Calu3 (cell line): ENCODE measurements at regions not wholly inside any gene's neighbourhood (a gene's known extent, or its start where the extent isn't known, plus 50 kb on each side); places are given as distances from the start of the nearest gene placed in this dataset.

ENCODE experiments used
- BruUV-seq: library from RNA; stranded (reverse); fragments of 400-500 nt; replicated peaks from 2 replicates; lab custom pipeline; 2021; lab: Mats Ljungman, UMichigan
- CTCF ChIA-PET: fragments of 300-600 bp; sonication (Branson Sonifier 250); formaldehyde crosslinking; loops from one replicate; lab custom pipeline; 2022; ENCODE audit warnings: antibody characterized with exemption; lab: Charles Lee
- DNase-seq: peaks from one replicate; pipeline ENCODE4 v3.0.0; 2022
- H3K27ac Mint-ChIP-seq: one replicate; pipeline ENCODE4 v1.8.0; 2022; ENCODE audit warnings: mixed read lengths; ENCODE audit not compliant: unreplicated experiment
- H3K27me3 Mint-ChIP-seq: one replicate; pipeline ENCODE4 v1.8.0; 2022; ENCODE audit warnings: mixed read lengths; ENCODE audit not compliant: unreplicated experiment
- H3K36me3 Mint-ChIP-seq: one replicate; pipeline ENCODE4 v1.8.0; 2022; ENCODE audit warnings: mild to moderate bottlenecking, moderate library complexity, mixed read lengths; ENCODE audit not compliant: insufficient read depth, unreplicated experiment
- H3K4me1 Mint-ChIP-seq: one replicate; pipeline ENCODE4 v1.8.0; 2022; ENCODE audit warnings: mild to moderate bottlenecking, low read depth, mixed read lengths; ENCODE audit not compliant: unreplicated experiment
- H3K4me3 Mint-ChIP-seq: one replicate; pipeline ENCODE4 v1.8.0; 2022; ENCODE audit warnings: mild to moderate bottlenecking, low read depth, moderate library complexity, mixed read lengths; ENCODE audit not compliant: unreplicated experiment
- H3K9me3 Mint-ChIP-seq: one replicate; pipeline ENCODE4 v1.8.0; 2022; ENCODE audit warnings: low read depth, mixed read lengths; ENCODE audit not compliant: unreplicated experiment
- intact Hi-C: fragments of 100-400 bp; cut with micrococcal nuclease; formaldehyde crosslinking; loops from one replicate; pipeline ENCODE4 v1.10.0; 2022; ENCODE audit not compliant: unreplicated experiment
- TF ChIP-seq, protein P1 (sequence below): fragments of 200-600 bp; IDR thresholded peaks from one replicate; pipeline ENCODE4 v1.8.0; 2022; ENCODE audit warnings: antibody characterized with exemption; ENCODE audit not compliant: unreplicated experiment

- TF ChIP-seq, protein P1, sequence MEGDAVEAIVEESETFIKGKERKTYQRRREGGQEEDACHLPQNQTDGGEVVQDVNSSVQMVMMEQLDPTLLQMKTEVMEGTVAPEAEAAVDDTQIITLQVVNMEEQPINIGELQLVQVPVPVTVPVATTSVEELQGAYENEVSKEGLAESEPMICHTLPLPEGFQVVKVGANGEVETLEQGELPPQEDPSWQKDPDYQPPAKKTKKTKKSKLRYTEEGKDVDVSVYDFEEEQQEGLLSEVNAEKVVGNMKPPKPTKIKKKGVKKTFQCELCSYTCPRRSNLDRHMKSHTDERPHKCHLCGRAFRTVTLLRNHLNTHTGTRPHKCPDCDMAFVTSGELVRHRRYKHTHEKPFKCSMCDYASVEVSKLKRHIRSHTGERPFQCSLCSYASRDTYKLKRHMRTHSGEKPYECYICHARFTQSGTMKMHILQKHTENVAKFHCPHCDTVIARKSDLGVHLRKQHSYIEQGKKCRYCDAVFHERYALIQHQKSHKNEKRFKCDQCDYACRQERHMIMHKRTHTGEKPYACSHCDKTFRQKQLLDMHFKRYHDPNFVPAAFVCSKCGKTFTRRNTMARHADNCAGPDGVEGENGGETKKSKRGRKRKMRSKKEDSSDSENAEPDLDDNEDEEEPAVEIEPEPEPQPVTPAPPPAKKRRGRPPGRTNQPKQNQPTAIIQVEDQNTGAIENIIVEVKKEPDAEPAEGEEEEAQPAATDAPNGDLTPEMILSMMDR = no peak
- CTCF ChIA-PET = interaction anchor here (0.6 kb wide), 1 partner anchor 119 kb away, joined by 3 read pairs; no protein-coding TSS in a partner anchor
- peak overlapping the region; percentile 65 for H3K27ac Mint-ChIP-seq
- H3K27me3 Mint-ChIP-seq = no peaks in the 10 kb centered on the region
- H3K4me1 Mint-ChIP-seq = peaks cover 38% of the 10 kb centered on the region
- no TSS peak for BruUV-seq
- no peak for DNase-seq
- intact Hi-C loops = loop anchor here (10.0 kb wide), 1 partner anchor 116 kb away; no protein-coding TSS in a partner anchor
- H3K4me3 Mint-ChIP-seq = no peak overlapping the region
- H3K36me3 Mint-ChIP-seq = peaks cover 13% of the 10 kb centered on the region
- no peaks in the 10 kb centered on the region for H3K9me3 Mint-ChIP-seq
Measured at GRCh38 chr6:100230115-100230952, 234.4 kb downstream of the SIM1 start.

- intact Hi-C loops = loop anchor here (2.0 kb wide), 1 partner anchor 53 kb away; no protein-coding TSS in a partner anchor
- DNase-seq = peak; percentile 17
- Mint-ChIP-seq H3K27ac (peak overlapping the region; percentile 73), H3K36me3 (peaks cover 13% of the 10 kb centered on the region), H3K27me3 (no peaks in the 10 kb centered on the region), H3K9me3 (no peaks in the 10 kb centered on the region), H3K4me1 (peaks cover 38% of the 10 kb centered on the region), H3K4me3 (peak overlapping the region; percentile 75)
- no TSS peak for BruUV-seq
- CTCF ChIA-PET = interaction anchor here (0.6 kb wide), 1 partner anchor 118 kb away, joined by 3 read pairs; no protein-coding TSS in a partner anchor
- TF ChIP-seq, protein P1 = no peak
Measured at GRCh38 chr6:100229512-100229911, 235.2 kb downstream of the SIM1 start.

DNA sequence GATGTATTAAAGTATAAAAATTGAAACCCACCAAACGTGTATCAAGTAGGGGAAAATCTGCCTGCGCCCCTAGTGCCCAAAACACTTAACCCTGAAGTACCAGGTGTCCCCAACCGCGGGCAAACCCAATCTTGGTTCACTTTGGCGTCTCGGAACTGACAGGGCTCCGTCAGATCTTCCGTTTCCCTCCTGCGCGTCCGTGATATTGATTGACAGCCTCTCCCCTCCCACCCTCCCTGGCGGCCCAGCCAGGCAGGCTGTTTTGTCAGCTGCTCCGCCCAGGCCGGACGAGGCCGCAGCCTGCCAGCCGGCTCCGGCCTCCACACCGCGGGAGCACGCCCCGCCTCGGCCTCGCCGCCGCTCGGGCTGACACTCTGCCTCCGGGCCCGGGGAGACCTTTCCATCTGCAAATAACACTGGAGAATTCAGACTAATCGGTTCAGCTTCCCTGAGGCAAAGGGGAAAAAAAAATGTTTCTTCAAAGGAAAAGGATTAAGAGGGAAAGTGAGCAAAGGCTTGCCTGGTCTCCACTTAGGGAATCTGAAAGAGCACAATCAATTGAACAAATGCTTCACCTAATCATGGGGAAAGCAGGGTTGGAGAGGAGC is 234.9 kb upstream of the MCHR2 start:
- TF ChIP-seq, protein P1 = no peak
- Mint-ChIP-seq H3K4me3 (peak overlapping the region; percentile 75), H3K27me3 (no peaks in the 10 kb centered on the region), H3K36me3 (peaks cover 13% of the 10 kb centered on the region), H3K4me1 (peaks cover 38% of the 10 kb centered on the region), H3K9me3 (no peaks in the 10 kb centered on the region), H3K27ac (peak overlapping the region; percentile 73)
- no TSS peak for BruUV-seq
- CTCF ChIA-PET = interaction anchor here (0.6 to 0.7 kb wide), 2 partner anchors 10 to 52 kb away, joined by 3 to 5 read pairs; no protein-coding TSS in a partner anchor
- DNase-seq = peak; percentile 77
- intact Hi-C loops = loop anchor here (2.0 kb wide), 1 partner anchor 52 kb away; no protein-coding TSS in a partner anchor

DNA sequence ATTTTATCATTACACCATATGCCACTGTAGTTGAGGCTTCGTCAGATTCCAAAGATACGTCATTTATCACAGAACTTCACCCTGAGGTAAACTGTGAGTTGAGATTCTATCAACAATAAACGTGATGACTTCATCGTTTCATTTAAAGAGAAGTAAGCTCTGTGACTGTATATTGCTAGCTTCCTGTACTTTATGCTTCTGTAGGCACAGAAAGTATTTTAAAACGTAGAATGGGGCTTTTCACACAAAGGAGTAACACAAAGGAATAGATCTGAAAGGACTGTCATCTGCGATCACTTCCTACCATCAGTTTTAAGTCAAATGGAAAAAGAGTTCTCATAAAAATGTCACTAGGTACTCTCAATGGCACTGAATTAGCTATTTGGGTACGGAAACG is 234.4 kb upstream of the MCHR2 start:
- Mint-ChIP-seq H3K9me3 (no peaks in the 10 kb centered on the region), H3K4me1 (peaks cover 38% of the 10 kb centered on the region), H3K4me3 (peak overlapping the region; percentile 75), H3K27me3 (no peaks in the 10 kb centered on the region), H3K27ac (peak overlapping the region; percentile 73), H3K36me3 (peaks cover 13% of the 10 kb centered on the region)
- intact Hi-C loops = loop anchor here (2.0 kb wide), 1 partner anchor 52 kb away; no protein-coding TSS in a partner anchor
- no TSS peak for BruUV-seq
- CTCF ChIA-PET = interaction anchor here (0.6 to 0.7 kb wide), 2 partner anchors 11 to 52 kb away, joined by 3 to 5 read pairs; no protein-coding TSS in a partner anchor
- TF ChIP-seq, protein P1 = no peak
- DNase-seq = no peak
